RWPE2 (cell line): ENCODE measurements at regions not wholly inside any gene's neighbourhood (a gene's known extent, or its start where the extent isn't known, plus 50 kb on each side); places are given as distances from the start of the nearest gene placed in this dataset.

Source experiments
- ATAC-seq: fragments of 200-7000 bp; cut with Tn5 transposase; 3 replicates; pipeline ENCODE4 v1.9.1; 2021; ENCODE audit warnings: low read depth
- DNase-seq: peaks from one replicate; pipeline ENCODE4 v3.0.0-alpha.2; 2020; ENCODE audit warnings: low spot score
- H3K27ac ChIP-seq: fragments of 450-650 bp; 2 replicates; pipeline ENCODE4 v1.5.1; 2017; ENCODE audit warnings: mild to moderate bottlenecking; ENCODE audit not compliant: poor library complexity, severe bottlenecking
- H3K27me3 ChIP-seq: fragments of 250-450 bp; sonication (Bioruptor Pico); 2 replicates; pipeline ENCODE4 v1.5.1; 2021; ENCODE audit warnings: mild to moderate bottlenecking, moderate library complexity; ENCODE audit not compliant: insufficient read depth, poor library complexity, severe bottlenecking
- H3K36me3 ChIP-seq: fragments of 250-450 bp; sonication (Bioruptor Pico); 2 replicates; pipeline ENCODE4 v1.5.1; 2020; ENCODE audit warnings: low read depth, mild to moderate bottlenecking, moderate library complexity
- H3K4me1 ChIP-seq: fragments of 250-450 bp; sonication (Bioruptor Pico); 2 replicates; pipeline ENCODE4 v1.5.1; 2021; ENCODE audit warnings: mild to moderate bottlenecking, moderate library complexity; ENCODE audit not compliant: insufficient read depth, poor library complexity, severe bottlenecking
- H3K4me3 ChIP-seq: fragments of 250-450 bp; sonication (Bioruptor Pico); 2 replicates; pipeline ENCODE4 v1.5.1; 2021; ENCODE audit warnings: mild to moderate bottlenecking, moderate library complexity; ENCODE audit not compliant: severe bottlenecking
- H3K9me3 ChIP-seq: fragments of 250-450 bp; sonication (Bioruptor Pico); 2 replicates; pipeline ENCODE4 v1.5.1; 2021; ENCODE audit warnings: mild to moderate bottlenecking, moderate library complexity; ENCODE audit not compliant: severe bottlenecking
- CTCF ChIP-seq: fragments of 450-650 bp; IDR thresholded peaks from one replicate; pipeline ENCODE4 v1.5.1; 2017; ENCODE audit warnings: mild to moderate bottlenecking, moderate library complexity; ENCODE audit not compliant: poor library complexity, severe bottlenecking

GRCh38 chr6:66328200-66328599, 621.2 kb upstream of the EYS start:
- ATAC-seq = no peak; the same call in 2 of the 3 replicates

GRCh38 chr6:66326228-66326627, 619.2 kb upstream of the EYS start:
- no peak for TF ChIP-seq CTCF
- no peak for DNase-seq
- Histone ChIP-seq H3K27ac (no peak overlapping the region), H3K4me1 (no peaks in the 10 kb centered on the region), H3K4me3 (no peak overlapping the region), H3K27me3 (no peaks in the 10 kb centered on the region), H3K9me3 (no peaks in the 10 kb centered on the region), H3K36me3 (no peaks in the 10 kb centered on the region)
- ATAC-seq = no peak

More at GRCh38 chr6:66328200-66328599, 621.2 kb upstream of the EYS start:
- no peaks in the 10 kb centered on the region for H3K4me1 ChIP-seq
- no peaks in the 10 kb centered on the region for H3K36me3 ChIP-seq
- no peak for TF ChIP-seq CTCF
- no peak overlapping the region for H3K4me3 ChIP-seq
- no peaks in the 10 kb centered on the region for H3K9me3 ChIP-seq
- H3K27me3 ChIP-seq = no peaks in the 10 kb centered on the region
- H3K27ac ChIP-seq = no peak overlapping the region
- DNase-seq = no peak

GRCh38 chr6:66321017-66321416, 614.0 kb upstream of the EYS start:
- TF ChIP-seq CTCF = no peak
- Histone ChIP-seq H3K9me3 (no peaks in the 10 kb centered on the region), H3K4me1 (no peaks in the 10 kb centered on the region), H3K4me3 (no peak overlapping the region), H3K27ac (no peak overlapping the region), H3K27me3 (peaks cover 23% of the 10 kb centered on the region), H3K36me3 (no peaks in the 10 kb centered on the region)
- ATAC-seq (no peak), DNase-seq (no peak)

- ATAC-seq = no peak
- Histone ChIP-seq H3K27ac (no peak overlapping the region), H3K27me3 (no peaks in the 10 kb centered on the region), H3K4me1 (no peaks in the 10 kb centered on the region), H3K4me3 (no peak overlapping the region), H3K36me3 (no peaks in the 10 kb centered on the region), H3K9me3 (peaks cover 4% of the 10 kb centered on the region)
- DNase-seq = no peak
- TF ChIP-seq CTCF = no peak
Measured at GRCh38 chr6:66307490-66307889, 600.5 kb upstream of the EYS start.

GRCh38 chr6:66291905-66292304, 584.9 kb upstream of the EYS start:
- DNase-seq (no peak), ATAC-seq (no peak)

More at GRCh38 chr6:66291905-66292304, 584.9 kb upstream of the EYS start:
- H3K4me3 ChIP-seq = no peak overlapping the region
- H3K27ac ChIP-seq = no peak overlapping the region
- no peaks in the 10 kb centered on the region for H3K4me1 ChIP-seq
- peaks cover 5% of the 10 kb centered on the region for H3K27me3 ChIP-seq
- H3K9me3 ChIP-seq = no peaks in the 10 kb centered on the region
- H3K36me3 ChIP-seq = no peaks in the 10 kb centered on the region
- TF ChIP-seq CTCF = no peak
